Astrocyte of the spinal cord (primary cell): ENCODE measurements at regions not wholly inside any gene's neighbourhood (a gene's known extent, or its start where the extent isn't known, plus 50 kb on each side); places are given as distances from the start of the nearest gene placed in this dataset.
"Not testable (repeated sequence)": the region's sequence is repeated elsewhere in the genome, so short reads cannot be mapped to it uniquely, and the experiment has no call there.

ENCODE experiments used
- DNase-seq: peaks from one replicate; pipeline ENCODE4 v3.0.0; 2011; ENCODE audit warnings: low read depth, low spot score
- H3K4me3 ChIP-seq: 2 replicates; pipeline ENCODE4 v1.5.1; 2011; ENCODE audit warnings: low read depth, mild to moderate bottlenecking, low read length, moderate library complexity
- CTCF ChIP-seq: IDR thresholded peaks from 2 replicates; pipeline ENCODE4 v1.5.1; 2012; ENCODE audit warnings: low read depth, mild to moderate bottlenecking, low read length, inconsistent platforms
- in situ Hi-C: cut with HindIII; loops from 2 replicates; pipeline ENCODE4 v1.10.0; 2017; ENCODE audit warnings: low sequenced_read_pairs

GRCh38 chr10:2888403-2889004, 178.8 kb upstream of the PFKP start:
- TF ChIP-seq CTCF = no peak
- DNase-seq = no peak
- in situ Hi-C loops = no loop called here
- H3K4me3 ChIP-seq = no peak overlapping the region

GRCh38 chr10:2887391-2888070, 179.8 kb upstream of the PFKP start:
- H3K4me3 ChIP-seq = no peak overlapping the region
- no peak for DNase-seq
- in situ Hi-C loops = no loop called here
- no peak for TF ChIP-seq CTCF

GRCh38 chr10:2886662-2887061, 180.7 kb upstream of the PFKP start:
- in situ Hi-C loops = no loop called here
- no peak for TF ChIP-seq CTCF
- no peak overlapping the region for H3K4me3 ChIP-seq
- no peak for DNase-seq

GRCh38 chr10:2885288-2886278, 181.8 kb upstream of the PFKP start:
- no peak for TF ChIP-seq CTCF
- DNase-seq = no peak
- in situ Hi-C loops = no loop called here
- H3K4me3 ChIP-seq = no peak overlapping the region

GRCh38 chr10:2883983-2884540, 183.3 kb upstream of the PFKP start:
- in situ Hi-C loops, DNase-seq, H3K4me3 ChIP-seq: not testable (repeated sequence)

GRCh38 chr10:2883238-2883637, 184.1 kb upstream of the PFKP start:
- no peak for DNase-seq
- TF ChIP-seq CTCF = no peak
- H3K4me3 ChIP-seq = no peak overlapping the region
- in situ Hi-C loops = no loop called here
